NCI-H2227 (cell line): ENCODE measurements at regions not wholly inside any gene's neighbourhood (a gene's known extent, or its start where the extent isn't known, plus 50 kb on each side); places are given as distances from the start of the nearest gene placed in this dataset.
"Not testable (repeated sequence)": the region's sequence is repeated elsewhere in the genome, so short reads cannot be mapped to it uniquely, and the experiment has no call there.

Experiments used
- DNase-seq: peaks from one replicate; lab custom pipeline; 2025; ENCODE audit not compliant: unreplicated experiment; lab: John Stamatoyannopoulos, UW

- no peak for DNase-seq
Observed at GRCh38 chr11:45392154-45392553, 106.0 kb upstream of the SYT13 start.

DNA sequence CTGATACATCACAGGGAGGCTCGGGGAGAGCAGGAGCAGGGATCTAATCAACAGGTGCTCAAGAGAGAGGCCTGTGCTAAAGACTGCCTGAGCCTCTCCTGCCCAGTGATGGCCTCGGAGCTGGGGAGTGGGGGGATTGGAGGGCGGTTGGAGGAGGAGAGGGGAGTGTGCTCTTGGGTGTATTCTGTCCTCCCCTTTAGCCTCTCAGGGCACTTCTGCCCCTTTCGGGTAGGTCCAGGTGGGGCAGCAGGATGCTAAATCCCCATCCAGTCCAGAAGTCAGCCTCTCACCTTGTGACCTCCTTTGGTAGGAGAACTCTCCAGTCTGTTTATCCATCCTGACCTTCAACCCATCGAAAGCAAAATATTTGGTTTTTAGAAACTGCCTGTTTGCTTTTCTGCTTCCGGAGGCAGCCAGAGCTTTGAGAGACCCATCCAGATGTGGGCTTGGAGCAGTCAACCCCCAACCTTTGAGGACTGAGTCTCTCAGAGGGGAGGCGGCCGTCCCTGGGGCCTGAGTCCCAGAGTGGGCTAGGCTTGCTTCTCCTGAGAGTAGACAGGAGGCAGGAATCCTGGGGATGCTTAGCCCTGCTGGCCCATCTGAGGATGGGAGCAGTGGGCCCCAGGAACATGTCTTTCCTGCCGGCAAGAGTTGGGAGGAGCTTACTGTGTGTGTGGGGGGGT is 105.2 kb upstream of the SYT13 start:
- no peak for DNase-seq

DNA sequence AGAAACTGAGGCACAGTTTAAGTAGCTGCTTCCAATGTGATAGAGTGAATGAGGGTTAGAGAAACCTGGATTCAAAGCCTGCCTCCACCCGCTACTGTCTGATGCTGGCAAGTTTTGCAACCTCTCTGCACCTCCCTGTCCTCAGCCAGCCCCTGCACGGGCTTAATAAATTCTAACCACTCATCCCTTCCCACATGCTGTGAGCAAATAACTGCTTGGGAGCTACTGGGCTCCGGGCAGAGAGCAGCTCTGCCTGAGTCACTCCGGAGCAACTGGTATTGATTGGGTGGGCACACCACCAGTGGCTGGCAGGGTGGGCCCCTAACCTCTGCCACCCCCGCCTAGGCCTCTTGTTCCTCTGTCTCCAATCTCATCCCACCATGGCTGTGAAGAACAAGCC is 104.3 kb upstream of the SYT13 start:
- peak; percentile 78 for DNase-seq

- DNase-seq = no peak
Observed at GRCh38 chr11:45388472-45388871, 102.3 kb upstream of the SYT13 start.

DNA sequence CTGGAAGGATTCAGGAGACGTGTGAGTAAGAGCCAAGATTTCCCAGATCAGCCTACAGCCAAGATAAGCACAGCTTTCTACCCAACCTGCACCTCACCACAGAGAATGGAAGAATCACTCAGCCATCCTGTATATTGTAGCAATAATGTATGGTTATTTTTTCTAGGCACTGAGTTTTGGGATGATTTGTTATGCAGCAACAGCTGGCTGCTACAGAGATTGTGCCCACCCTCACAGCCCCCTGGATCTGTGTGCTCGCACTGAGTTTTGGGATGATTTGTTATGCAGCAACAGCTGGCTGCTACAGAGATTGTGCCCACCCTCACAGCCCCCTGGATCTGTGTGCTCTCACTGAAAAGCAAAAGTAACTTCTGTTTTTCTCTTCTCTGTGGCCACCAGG is 101.7 kb upstream of the SYT13 start:
- not testable (repeated sequence) for DNase-seq

DNA sequence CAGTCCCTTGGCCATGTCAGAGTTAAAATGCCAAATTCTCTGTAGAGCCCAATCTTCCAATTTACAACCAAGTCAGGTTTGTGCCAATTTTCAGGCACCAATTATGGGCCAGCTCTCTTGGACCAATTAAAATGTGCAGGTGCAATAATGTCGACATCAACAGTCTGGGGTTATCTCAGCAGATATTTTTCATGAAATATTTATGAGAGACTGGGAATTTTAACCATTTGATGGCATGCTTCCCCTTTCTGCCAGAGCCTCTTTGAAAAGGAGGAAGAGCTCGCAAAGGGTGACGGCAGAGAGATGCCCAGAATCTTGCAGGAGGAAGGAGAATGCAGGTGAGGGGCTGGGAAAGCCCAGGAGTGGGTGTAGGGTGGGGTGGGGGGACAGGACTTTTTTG is 100.8 kb upstream of the SYT13 start:
- DNase-seq = no peak

GRCh38 chr11:45385844-45386243 is 99.7 kb upstream of the SYT13 start:
- DNase-seq = no peak

GRCh38 chr11:45385423-45385822 is 99.3 kb upstream of the SYT13 start:
- no peak for DNase-seq

DNA sequence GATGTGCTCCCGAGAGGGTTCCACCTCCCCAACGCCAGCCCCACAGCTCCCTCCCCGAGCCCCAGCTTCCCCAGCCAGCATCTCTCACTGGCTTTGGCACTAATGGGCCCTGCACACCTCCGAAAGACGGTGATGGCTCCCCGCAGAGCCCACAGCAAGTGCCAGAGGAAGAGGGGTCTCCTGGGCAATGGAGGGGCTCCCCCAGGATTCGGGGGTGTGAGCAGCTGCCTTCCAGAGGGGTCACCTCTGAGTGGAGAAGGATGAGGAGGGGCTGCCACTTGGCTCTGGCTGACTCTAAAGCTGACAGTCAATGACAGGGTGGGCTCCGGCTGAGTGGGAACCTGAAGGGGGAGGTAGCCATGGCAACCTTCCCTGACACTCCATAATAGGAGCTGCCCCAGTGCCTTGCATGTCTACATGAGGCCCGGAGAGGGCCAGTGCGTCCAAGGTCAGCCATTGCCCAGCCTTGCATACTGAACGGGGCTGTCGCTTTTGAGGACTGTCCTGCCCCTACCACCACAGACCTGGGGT is 98.6 kb upstream of the SYT13 start:
- peak; percentile 74 for DNase-seq

GRCh38 chr11:45384016-45384415 is 97.9 kb upstream of the SYT13 start:
- DNase-seq = no peak

DNA sequence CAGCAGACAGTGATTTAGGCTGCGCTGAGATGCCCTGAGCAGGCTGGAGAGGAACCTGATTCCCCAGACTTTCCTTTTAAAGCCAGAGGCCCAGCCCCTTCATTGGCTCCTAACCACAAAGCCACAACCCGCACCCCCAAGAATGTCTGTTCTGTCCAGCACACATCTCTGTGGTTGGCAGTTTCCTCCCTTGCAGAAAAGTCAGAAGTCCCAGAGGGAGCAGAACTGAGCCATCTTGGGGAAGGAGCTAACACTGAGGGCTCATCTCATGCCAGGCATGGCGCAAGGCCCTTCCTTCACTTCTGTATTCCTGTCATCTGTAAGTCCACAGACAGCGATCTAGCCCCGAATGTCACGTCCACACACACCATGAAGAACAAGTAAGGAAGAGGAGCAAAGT is 97.1 kb upstream of the SYT13 start:
- DNase-seq = no peak

- DNase-seq = no peak
Observed at GRCh38 chr11:45382133-45382878, 96.2 kb upstream of the SYT13 start.

GRCh38 chr11:45379162-45379863 is 93.2 kb upstream of the SYT13 start:
- peak; percentile 75 for DNase-seq

- DNase-seq = no peak
Observed at GRCh38 chr11:45378516-45378915, 92.4 kb upstream of the SYT13 start.

GRCh38 chr11:45374653-45375059 is 88.5 kb upstream of the SYT13 start:
- peak; percentile 61 for DNase-seq

GRCh38 chr11:45374130-45374529 is 88.0 kb upstream of the SYT13 start:
- DNase-seq = no peak

DNA sequence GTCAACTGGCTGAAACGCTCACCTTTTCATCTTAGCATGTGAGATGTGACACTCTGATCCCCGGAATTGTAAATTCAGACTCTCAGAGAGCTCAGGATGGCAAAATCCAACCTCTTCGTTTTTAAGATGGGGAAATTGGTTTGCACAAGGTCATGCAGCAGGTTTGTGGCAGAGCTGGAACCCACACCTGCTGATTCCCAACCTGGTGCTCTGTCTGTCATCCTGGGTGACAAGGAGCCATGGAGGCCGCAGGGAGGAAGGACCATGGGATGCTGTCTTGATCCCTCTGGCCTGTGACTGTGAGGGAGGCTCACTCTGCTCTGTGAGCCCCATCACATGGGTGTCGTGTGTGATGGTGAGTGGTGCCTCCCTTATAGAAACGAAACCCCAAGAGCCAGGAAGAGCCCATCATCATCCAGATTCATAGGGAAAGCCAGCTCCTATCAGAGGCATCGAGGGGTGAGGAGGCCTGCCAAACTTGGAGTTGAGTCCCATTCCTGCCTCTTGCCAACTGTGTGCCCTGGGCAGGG is 87.4 kb upstream of the SYT13 start:
- no peak for DNase-seq

DNA sequence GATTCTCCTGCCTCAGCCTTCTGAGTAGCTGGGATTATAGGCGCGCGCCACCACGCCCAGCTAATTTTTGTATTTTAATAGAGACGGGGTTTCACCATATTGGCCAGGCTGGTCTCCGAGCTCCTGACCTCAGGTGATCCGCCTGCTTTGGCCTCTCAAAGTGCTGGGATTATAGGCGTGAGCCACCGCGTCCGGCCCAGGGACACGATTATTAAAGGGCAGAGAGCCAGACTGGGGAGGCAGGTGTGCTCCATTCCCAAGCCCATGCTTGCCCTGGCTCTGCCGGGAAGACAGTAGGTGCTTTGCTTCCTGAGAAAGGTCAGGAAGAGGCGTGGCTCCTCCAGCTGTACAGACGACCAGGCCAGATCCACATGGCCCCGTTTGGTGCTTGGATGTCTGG is 86.3 kb upstream of the SYT13 start:
- peak; percentile 48 for DNase-seq

GRCh38 chr11:45371251-45372115 is 85.3 kb upstream of the SYT13 start:
- DNase-seq = peak; percentile 93

GRCh38 chr11:45369313-45369712 is 83.2 kb upstream of the SYT13 start:
- DNase-seq = no peak

DNA sequence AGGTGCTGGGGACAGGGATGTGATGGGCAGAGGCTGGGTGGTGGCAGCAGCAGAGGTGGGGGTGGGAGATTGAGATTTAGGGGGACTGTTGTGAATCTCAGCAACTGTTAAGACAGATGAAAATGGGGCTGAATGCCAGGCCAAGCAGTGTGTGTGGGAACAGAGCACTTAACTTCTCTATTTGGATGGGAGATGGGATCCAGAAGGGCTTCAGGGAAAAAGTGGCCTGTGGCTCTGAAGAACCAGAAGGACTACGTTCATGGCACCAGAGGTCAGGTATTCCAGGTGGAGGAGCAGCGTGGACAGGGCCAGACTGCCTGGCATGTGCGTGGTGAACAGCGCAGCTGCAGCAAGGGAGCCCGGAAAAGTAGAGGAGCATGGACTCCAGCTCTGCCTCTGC is 82.6 kb upstream of the SYT13 start:
- DNase-seq = no peak
